NCI-H82 (cell line): ENCODE measurements at regions not wholly inside any gene's neighbourhood (a gene's known extent, or its start where the extent isn't known, plus 50 kb on each side); places are given as distances from the start of the nearest gene placed in this dataset.

Experiments used
- DNase-seq: peaks from one replicate; lab custom pipeline; 2025; lab: John Stamatoyannopoulos, UW

GRCh38 chr6:40340957-40341356 is 246.2 kb downstream of the LRFN2 start:
- DNase-seq, result no peak

- DNase-seq, result peak; percentile 95
Measured at GRCh38 chr6:40340196-40340595, 247.0 kb downstream of the LRFN2 start.

GRCh38 chr6:40338306-40338705 is 248.9 kb downstream of the LRFN2 start:
- DNase-seq, result no peak

- peak; percentile 96 for DNase-seq
Measured at GRCh38 chr6:40336940-40337760, 250.0 kb downstream of the LRFN2 start.

GRCh38 chr6:40336296-40336695 is 250.9 kb downstream of the LRFN2 start:
- no peak for DNase-seq

- peak; percentile 33 for DNase-seq
Measured at GRCh38 chr6:40334496-40335270, 252.5 kb downstream of the LRFN2 start.

GRCh38 chr6:40331545-40331944 is 255.6 kb downstream of the LRFN2 start:
- DNase-seq, result no peak

GRCh38 chr6:40330301-40330721 is 256.9 kb downstream of the LRFN2 start:
- DNase-seq, result peak; percentile 37

- DNase-seq, result no peak
Measured at GRCh38 chr6:40328986-40329545, 258.1 kb downstream of the LRFN2 start.

- peak; percentile 85 for DNase-seq
Measured at GRCh38 chr6:40328386-40328985, 258.7 kb downstream of the LRFN2 start.

- DNase-seq, result peak; percentile 23
Measured at GRCh38 chr6:40326714-40327421, 260.3 kb downstream of the LRFN2 start.

GRCh38 chr6:40325791-40326190 is 261.4 kb downstream of the LRFN2 start:
- no peak for DNase-seq

GRCh38 chr6:40325041-40325440 is 262.1 kb downstream of the LRFN2 start:
- DNase-seq, result no peak

GRCh38 chr6:40323881-40324634 is 263.1 kb downstream of the LRFN2 start:
- DNase-seq, result peak; percentile 40

- DNase-seq, result no peak
Measured at GRCh38 chr6:40322336-40322735, 264.8 kb downstream of the LRFN2 start.

- DNase-seq, result no peak
Measured at GRCh38 chr6:40321616-40322015, 265.5 kb downstream of the LRFN2 start.

GRCh38 chr6:40320947-40321346 is 266.2 kb downstream of the LRFN2 start:
- no peak for DNase-seq

- no peak for DNase-seq
Measured at GRCh38 chr6:40320441-40320840, 266.7 kb downstream of the LRFN2 start.

- DNase-seq, result no peak
Measured at GRCh38 chr6:40319124-40319523, 268.0 kb downstream of the LRFN2 start.

GRCh38 chr6:40315060-40315459 is 272.1 kb downstream of the LRFN2 start:
- DNase-seq, result peak; percentile 60

- DNase-seq, result no peak
Measured at GRCh38 chr6:40313582-40313981, 273.6 kb downstream of the LRFN2 start.
